Muscle of arm (tissue), 1 donor: ENCODE measurements at regions not wholly inside any gene's neighbourhood (a gene's known extent, or its start where the extent isn't known, plus 50 kb on each side); places are given as distances from the start of the nearest gene placed in this dataset.

Experiments
- DNase-seq: peaks from one replicate; pipeline ENCODE4 v3.0.0-alpha.2; 2013

DNA sequence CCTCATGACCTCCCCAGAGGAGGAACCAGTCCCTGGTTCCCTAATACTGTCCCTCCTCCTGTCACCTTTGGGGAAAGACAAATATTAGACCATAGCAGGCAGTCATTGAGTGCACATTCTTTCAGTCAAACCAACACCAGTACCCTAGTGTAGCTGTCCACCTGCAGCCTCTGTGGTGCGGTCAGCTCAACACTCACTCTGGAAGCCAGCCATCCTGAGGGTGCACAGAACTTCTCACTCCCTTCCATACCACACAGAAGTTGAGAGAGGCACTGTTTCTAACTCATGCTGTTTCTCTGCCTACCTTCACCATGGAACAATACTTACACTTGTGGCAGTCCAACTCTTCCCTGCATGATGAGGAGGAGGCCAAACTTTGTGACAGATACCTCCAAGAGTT is 175.6 kb upstream of the FOXN2 start:
- no peak for DNase-seq

- DNase-seq = no peak
Measured at GRCh38 chr2:48140586-48140985, 173.9 kb upstream of the FOXN2 start.

DNA sequence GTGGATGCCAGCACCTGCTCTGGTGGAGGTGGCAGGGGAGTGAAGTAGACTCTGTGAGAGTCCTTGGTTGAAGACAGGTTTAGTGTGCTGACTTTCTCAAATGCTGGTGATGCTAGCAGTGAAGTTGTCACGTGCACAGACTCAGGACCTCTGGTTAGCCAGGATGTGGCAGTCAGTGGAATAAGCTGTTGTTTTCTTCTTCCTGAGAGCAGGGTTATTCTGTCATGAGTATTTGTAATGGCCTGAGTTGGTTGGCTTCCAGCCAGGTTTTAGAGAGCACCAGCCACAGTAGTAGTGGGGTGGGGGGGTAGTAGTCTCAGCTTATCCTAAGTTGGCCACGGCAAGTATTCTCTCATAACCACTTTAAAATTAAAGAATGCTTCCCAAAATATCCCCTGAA is 169.7 kb upstream of the FOXN2 start:
- no peak for DNase-seq

- no peak for DNase-seq
Measured at GRCh38 chr2:48145845-48146452, 168.5 kb upstream of the FOXN2 start.

DNA sequence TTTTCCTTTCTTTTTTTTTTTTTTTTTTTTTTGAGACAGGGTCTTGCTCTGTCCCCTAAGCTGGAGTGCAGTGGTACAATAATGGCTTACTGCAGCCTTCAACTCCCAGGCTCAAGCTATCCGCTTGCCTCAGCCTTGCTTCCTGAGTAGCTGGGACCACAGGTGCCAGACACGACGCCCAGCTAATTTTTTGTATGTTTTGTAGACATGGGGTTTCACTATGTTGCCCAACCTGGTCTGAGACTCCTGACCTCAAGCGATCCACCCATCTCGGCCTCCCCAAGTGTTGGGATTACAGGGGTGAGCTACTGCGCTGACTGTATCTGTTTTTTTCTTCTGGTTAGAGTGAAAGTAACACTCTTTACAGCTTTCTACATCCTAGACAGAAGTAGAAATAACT is 167.9 kb upstream of the FOXN2 start:
- no peak for DNase-seq

- no peak for DNase-seq
Measured at GRCh38 chr2:48147719-48148118, 166.8 kb upstream of the FOXN2 start.

DNA sequence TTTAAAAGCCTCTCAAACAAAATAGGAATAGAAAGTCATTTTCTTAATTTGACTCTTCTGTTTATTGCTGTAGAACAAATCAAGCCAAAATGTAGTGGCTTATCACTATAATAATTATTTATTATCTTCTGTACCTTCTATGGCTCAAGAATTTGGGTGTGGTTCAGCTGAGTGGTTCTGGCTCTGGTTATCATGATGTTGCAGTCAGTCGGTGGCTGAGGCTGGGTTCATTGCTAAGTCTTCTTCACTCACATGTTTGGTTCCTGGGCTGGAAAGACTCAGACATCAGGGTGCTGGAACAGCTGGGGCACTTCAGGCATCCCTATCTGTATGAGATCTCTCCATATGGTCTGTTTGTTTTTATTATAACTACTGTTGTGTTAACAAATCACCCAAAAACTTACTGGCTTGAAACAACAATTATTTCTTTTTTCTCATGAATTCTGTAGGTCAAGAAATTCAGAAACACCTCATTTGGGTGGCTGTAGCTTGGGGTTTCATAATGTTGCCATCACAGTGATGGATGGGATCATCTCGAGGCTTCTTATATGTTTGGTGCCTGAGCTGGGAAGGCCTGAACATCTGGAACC is 165.5 kb upstream of the FOXN2 start:
- DNase-seq = no peak

DNA sequence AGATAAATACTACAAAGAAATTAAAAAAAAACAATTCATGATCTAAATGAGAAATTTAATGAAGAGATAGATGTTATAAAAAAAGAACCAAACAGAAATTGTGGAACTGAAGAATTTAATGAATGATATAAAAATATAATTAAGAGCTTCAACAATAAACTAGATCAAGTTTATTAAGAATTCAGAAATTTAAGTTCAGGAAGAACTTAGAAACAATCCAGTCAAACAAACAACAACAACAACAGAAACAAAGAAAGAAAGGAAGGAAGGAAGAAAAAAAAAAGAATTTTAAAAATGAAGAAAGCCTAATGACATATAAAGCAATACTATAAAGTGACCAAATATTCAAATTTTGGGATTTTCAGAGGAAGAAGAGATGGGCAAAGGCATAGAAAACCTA is 157.3 kb upstream of the FOXN2 start:
- DNase-seq = no peak

- DNase-seq = no peak
Measured at GRCh38 chr2:48161628-48162027, 152.9 kb upstream of the FOXN2 start.

GRCh38 chr2:48162742-48163141 is 151.7 kb upstream of the FOXN2 start:
- no peak for DNase-seq

DNA sequence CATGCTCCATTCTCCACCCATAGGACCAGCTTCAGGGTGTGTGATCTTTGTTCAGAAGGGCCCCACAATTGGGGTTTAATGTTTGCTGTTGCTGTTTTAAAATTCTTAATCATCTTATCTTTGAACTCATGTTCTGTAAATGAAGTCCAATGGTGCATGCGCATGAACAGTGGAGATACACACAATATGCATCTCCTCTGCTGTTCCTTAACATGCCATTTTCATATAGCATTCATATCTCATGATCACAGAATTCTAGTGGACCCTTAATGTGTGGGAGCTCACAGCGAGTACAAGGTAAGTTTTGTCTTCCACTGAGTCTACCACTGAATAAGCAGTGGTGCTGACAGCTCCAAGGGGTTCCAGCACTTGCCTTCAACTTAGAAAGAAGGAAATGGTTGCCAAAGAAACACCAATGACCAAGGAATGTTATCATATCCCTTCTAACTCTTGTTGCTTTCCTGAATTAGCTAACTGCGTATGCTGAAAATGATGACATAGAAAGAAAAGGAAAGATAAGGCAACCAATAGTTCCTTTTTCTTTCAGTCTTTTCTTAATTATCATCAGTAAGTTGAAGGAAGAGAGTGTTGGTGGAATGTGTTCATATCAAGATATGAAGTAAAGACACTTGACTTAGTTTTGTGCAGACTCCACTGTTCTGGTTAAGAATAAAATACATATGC is 149.3 kb upstream of the FOXN2 start:
- DNase-seq = no peak

DNA sequence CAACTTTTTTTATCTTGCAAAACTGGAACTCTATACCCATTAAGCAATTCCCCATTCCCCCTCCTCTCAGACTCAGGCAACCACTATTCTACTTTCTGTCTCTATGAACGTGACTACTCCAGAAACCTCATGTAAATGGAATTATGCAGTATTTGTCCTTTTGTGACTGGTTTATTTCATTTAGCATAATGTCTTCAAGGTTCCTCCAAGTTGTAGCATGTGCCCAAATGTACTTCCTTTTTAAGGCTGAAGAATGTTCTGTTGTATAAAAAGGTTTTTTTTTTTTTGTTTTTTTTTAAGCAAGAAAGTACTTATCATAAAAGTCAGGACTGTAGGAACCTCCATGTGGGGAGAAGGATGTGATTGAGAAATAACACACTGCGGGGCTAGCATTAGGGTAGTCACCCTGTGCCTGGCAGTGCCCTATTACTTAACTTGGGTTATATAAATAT is 145.3 kb upstream of the FOXN2 start:
- DNase-seq = no peak

DNA sequence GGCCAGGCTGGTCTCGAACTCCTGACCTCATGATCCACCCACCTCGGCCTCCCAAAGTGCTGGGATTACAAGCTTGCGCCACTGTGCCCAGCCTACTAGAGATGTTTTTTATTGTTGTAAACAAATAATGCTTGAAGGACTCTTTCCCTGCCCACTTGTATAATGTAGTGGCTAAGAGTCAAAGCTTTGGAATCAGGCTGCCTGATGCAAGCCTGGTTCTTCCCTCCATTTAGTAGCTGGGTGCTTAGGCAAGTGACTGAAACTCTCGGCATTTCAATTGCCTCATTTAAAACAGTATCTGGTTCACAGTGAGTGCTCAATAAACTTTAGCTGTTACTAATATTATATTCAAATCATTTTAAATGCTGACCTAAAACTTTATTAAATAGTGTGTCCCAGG is 144.2 kb upstream of the FOXN2 start:
- DNase-seq = no peak

- DNase-seq = no peak
Measured at GRCh38 chr2:48173141-48173540, 141.3 kb upstream of the FOXN2 start.

DNA sequence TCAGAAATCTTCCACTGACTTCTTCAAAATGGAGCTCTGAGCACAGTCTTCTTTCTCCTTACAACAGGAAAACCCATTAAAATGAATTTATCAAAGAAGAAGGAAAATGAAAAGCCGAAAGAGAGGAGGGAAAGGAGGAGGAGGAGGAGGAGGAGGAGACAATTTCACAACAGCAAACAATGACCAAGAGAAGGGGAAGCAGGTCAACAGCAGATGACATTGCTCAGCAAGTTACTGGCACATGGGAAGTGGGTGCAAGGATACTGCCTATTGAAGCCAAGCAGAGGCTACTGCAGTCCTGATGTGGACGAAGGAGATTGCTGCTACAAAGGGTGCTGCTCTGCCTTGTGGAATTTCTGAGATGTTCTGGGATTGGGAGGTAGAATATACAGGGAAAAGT is 140.0 kb upstream of the FOXN2 start:
- no peak for DNase-seq

GRCh38 chr2:48175254-48175653 is 139.2 kb upstream of the FOXN2 start:
- no peak for DNase-seq

- no peak for DNase-seq
Measured at GRCh38 chr2:48175656-48176055, 138.8 kb upstream of the FOXN2 start.

GRCh38 chr2:48176876-48177275 is 137.6 kb upstream of the FOXN2 start:
- DNase-seq = no peak

GRCh38 chr2:48178611-48179010 is 135.9 kb upstream of the FOXN2 start:
- DNase-seq = no peak

GRCh38 chr2:48180557-48180956 is 133.9 kb upstream of the FOXN2 start:
- no peak for DNase-seq

DNA sequence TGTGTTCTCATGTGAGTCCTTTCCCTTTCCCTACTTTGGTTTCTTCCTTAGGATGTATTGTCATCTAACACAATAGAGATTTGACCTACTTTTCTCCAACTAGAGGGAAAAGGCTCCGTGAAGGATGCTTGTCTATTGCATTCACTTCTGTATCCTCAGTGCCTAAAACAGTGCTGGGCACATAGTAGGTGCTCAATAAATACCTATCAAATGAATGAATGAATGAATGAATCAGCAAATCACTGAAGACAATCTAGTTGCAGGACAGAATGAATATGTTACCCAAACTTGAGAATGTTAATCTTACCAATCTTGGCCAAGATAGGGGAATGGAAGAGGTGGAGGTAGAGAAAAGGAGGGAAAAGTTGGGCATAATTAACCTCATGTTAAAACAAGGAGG is 131.2 kb upstream of the FOXN2 start:
- no peak for DNase-seq

DNA sequence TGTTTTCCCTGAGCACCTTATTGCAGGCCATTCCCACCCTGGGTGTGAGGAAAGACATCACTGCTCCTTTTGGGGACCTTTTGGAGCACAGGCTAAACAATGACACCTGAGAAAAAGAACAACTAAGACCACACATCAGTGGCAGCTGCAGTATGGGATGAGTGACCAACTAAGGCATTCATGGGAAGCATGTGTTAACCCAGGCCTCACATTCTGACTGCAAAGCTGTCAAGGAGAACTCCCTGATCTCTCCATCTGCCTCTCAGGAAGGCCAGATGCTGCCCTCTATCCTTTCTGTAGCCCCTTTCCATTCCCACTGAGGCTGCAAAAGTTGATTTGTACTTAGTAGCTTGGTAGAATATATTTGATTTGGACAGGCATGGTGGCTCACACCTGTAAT is 130.5 kb upstream of the FOXN2 start:
- DNase-seq = no peak

DNA sequence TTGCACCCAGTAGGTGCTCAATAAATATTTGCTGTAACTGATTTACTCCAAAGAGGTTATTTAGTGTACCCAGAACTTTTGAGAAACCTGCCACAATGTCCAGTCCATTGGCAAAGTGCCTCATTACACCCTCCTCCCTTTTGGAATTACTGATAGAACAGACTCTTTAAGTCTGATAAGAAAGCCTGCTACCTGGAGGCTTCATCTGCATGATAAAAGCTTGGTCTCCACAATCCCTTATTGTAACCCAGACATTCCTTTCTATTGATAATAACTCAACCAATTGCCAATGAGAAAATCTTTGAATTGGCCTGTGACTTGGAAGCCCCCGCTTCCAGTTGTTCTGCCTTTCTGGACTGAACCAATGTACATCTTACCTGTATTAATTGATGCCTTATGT is 127.0 kb upstream of the FOXN2 start:
- DNase-seq = no peak
